GM12864 (cell line): ENCODE measurements at regions not wholly inside any gene's neighbourhood (a gene's known extent, or its start where the extent isn't known, plus 50 kb on each side); places are given as distances from the start of the nearest gene placed in this dataset.

Experiments
- DNase-seq: peaks from one replicate; pipeline ENCODE4 v3.0.0-alpha.2; 2011; ENCODE audit warnings: low read depth
- H3K4me3 ChIP-seq: 2 replicates; pipeline ENCODE4 v1.5.1; 2011; ENCODE audit warnings: mild to moderate bottlenecking, low read depth, low read length, control low read depth
- CTCF ChIP-seq: IDR thresholded peaks from 2 replicates; pipeline ENCODE4 v1.5.1; 2011; ENCODE audit warnings: low read depth, mild to moderate bottlenecking, moderate library complexity, low read length, control low read depth, inconsistent platforms; ENCODE audit errors: missing control alignments

GRCh38 chr11:70497536-70498075 is 99.3 kb downstream of the CTTN start:
- no peak for TF ChIP-seq CTCF
- DNase-seq = no peak

GRCh38 chr11:70498171-70498571 is 99.8 kb downstream of the CTTN start:
- no peak for DNase-seq
- no peak for TF ChIP-seq CTCF
- H3K4me3 ChIP-seq = no peak overlapping the region

More at GRCh38 chr11:70497536-70498075, 99.3 kb downstream of the CTTN start:
- H3K4me3 ChIP-seq = no peak overlapping the region

- no peak for TF ChIP-seq CTCF
- no peak for DNase-seq
- H3K4me3 ChIP-seq = no peak overlapping the region
Observed at GRCh38 chr11:70498976-70499801, 100.9 kb downstream of the CTTN start.

- H3K4me3 ChIP-seq = no peak overlapping the region
- no peak for TF ChIP-seq CTCF
- no peak for DNase-seq
Observed at GRCh38 chr11:70500076-70500847, 101.9 kb downstream of the CTTN start.

GRCh38 chr11:70501051-70501901 is 102.9 kb downstream of the CTTN start:
- no peak for DNase-seq
- no peak for TF ChIP-seq CTCF
- H3K4me3 ChIP-seq = no peak overlapping the region

GRCh38 chr11:70501933-70502540 is 103.7 kb downstream of the CTTN start:
- no peak overlapping the region for H3K4me3 ChIP-seq
- no peak for DNase-seq
- no peak for TF ChIP-seq CTCF
